Type B pancreatic cell (in vitro differentiated cells): ENCODE measurements at regions not wholly inside any gene's neighbourhood (a gene's known extent, or its start where the extent isn't known, plus 50 kb on each side); places are given as distances from the start of the nearest gene placed in this dataset.

Experiments used
- DNase-seq: peaks from one replicate; pipeline ENCODE4 v3.0.0; 2021; ENCODE audit warnings: mixed read lengths; ENCODE audit not compliant: unreplicated experiment; ENCODE audit errors: extremely low spot score
- H3K27ac Mint-ChIP-seq: 2 replicates; pipeline ENCODE4 v1.8.0; 2021; ENCODE audit warnings: mild to moderate bottlenecking, mixed read lengths
- H3K27me3 Mint-ChIP-seq: 2 replicates; pipeline ENCODE4 v1.8.0; 2021; ENCODE audit warnings: mixed read lengths
- H3K36me3 Mint-ChIP-seq: 2 replicates; pipeline ENCODE4 v1.8.0; 2021; ENCODE audit warnings: mixed read lengths
- H3K4me1 Mint-ChIP-seq: one replicate; pipeline ENCODE4 v1.8.0; 2021; ENCODE audit warnings: mixed read lengths; ENCODE audit not compliant: unreplicated experiment
- H3K4me3 Mint-ChIP-seq: 2 replicates; pipeline ENCODE4 v1.8.0; 2021; ENCODE audit warnings: mild to moderate bottlenecking, mixed read lengths
- H3K9me3 Mint-ChIP-seq: 2 replicates; pipeline ENCODE4 v1.8.0; 2021; ENCODE audit warnings: mixed read lengths
- CTCF ChIP-seq: fragments of 200-600 bp; sonication (generic); conservative IDR thresholded peaks from 2 replicates; pipeline ENCODE4 v1.5.0; 2021; ENCODE audit warnings: antibody characterized with exemption, mild to moderate bottlenecking

GRCh38 chr12:93137656-93138612 lies 208.8 kb upstream of the EEA1 start:
- H3K27ac Mint-ChIP-seq, result peak overlapping the region; percentile 68

GRCh38 chr12:93139028-93139665 lies 210.1 kb upstream of the EEA1 start:
- peaks cover 14% of the 10 kb centered on the region for H3K9me3 Mint-ChIP-seq
- no peaks in the 10 kb centered on the region for H3K36me3 Mint-ChIP-seq

More at GRCh38 chr12:93137656-93138612, 208.8 kb upstream of the EEA1 start:
- DNase-seq, result no peak
- peaks cover 42% of the 10 kb centered on the region for H3K4me1 Mint-ChIP-seq
- no peak overlapping the region for H3K4me3 Mint-ChIP-seq
- TF ChIP-seq CTCF, result no peak
- H3K36me3 Mint-ChIP-seq, result no peaks in the 10 kb centered on the region
- H3K9me3 Mint-ChIP-seq, result peaks cover 14% of the 10 kb centered on the region
- H3K27me3 Mint-ChIP-seq, result no peaks in the 10 kb centered on the region

GRCh38 chr12:93140325-93140724 lies 211.2 kb upstream of the EEA1 start:
- Mint-ChIP-seq H3K4me1 (peaks cover 44% of the 10 kb centered on the region), H3K9me3 (peaks cover 14% of the 10 kb centered on the region), H3K27ac (no peak overlapping the region), H3K36me3 (no peaks in the 10 kb centered on the region), H3K27me3 (no peaks in the 10 kb centered on the region), H3K4me3 (no peak overlapping the region)
- no peak for TF ChIP-seq CTCF
- no peak for DNase-seq

More at GRCh38 chr12:93139028-93139665, 210.1 kb upstream of the EEA1 start:
- Mint-ChIP-seq H3K4me3 (no peak overlapping the region), H3K27ac (no peak overlapping the region), H3K4me1 (peaks cover 43% of the 10 kb centered on the region), H3K27me3 (no peaks in the 10 kb centered on the region)
- no peak for DNase-seq
- no peak for TF ChIP-seq CTCF

- peaks cover 14% of the 10 kb centered on the region for H3K9me3 Mint-ChIP-seq
- DNase-seq, result no peak
- TF ChIP-seq CTCF, result no peak
- H3K27ac Mint-ChIP-seq, result no peak overlapping the region
- no peak overlapping the region for H3K4me3 Mint-ChIP-seq
- no peaks in the 10 kb centered on the region for H3K36me3 Mint-ChIP-seq
- H3K27me3 Mint-ChIP-seq, result no peaks in the 10 kb centered on the region
- peaks cover 40% of the 10 kb centered on the region for H3K4me1 Mint-ChIP-seq
Observed at GRCh38 chr12:93140801-93141200, 211.7 kb upstream of the EEA1 start.

- H3K4me1 Mint-ChIP-seq, result peaks cover 40% of the 10 kb centered on the region
- H3K27ac Mint-ChIP-seq, result no peak overlapping the region
- peaks cover 11% of the 10 kb centered on the region for H3K9me3 Mint-ChIP-seq
- no peak overlapping the region for H3K4me3 Mint-ChIP-seq
- no peaks in the 10 kb centered on the region for H3K36me3 Mint-ChIP-seq
- no peak for TF ChIP-seq CTCF
- DNase-seq, result no peak
- H3K27me3 Mint-ChIP-seq, result no peaks in the 10 kb centered on the region
Observed at GRCh38 chr12:93142881-93143280, 213.8 kb upstream of the EEA1 start.
